Esophagus (tissue), 2 donors: ENCODE measurements at regions not wholly inside any gene's neighbourhood (a gene's known extent, or its start where the extent isn't known, plus 50 kb on each side); places are given as distances from the start of the nearest gene placed in this dataset.
"Not testable (repeated sequence)": the region's sequence is repeated elsewhere in the genome, so short reads cannot be mapped to it uniquely, and the experiment has no call there.

Experiments
- H3K27ac ChIP-seq, 2 donors: one replicate each; pipeline ENCODE4 v1.5.1; 2013; ENCODE audit warnings: low read depth in 2 of 2, mild to moderate bottlenecking in 2 of 2, inconsistent platforms in 1 of 2, low read length in 1 of 2, moderate library complexity in 1 of 2
- H3K27me3 ChIP-seq, 2 donors: one replicate each; pipeline ENCODE4 v1.6.1; 2013; ENCODE audit warnings: low read length in 2 of 2, control low read depth in 1 of 2, mild to moderate bottlenecking in 1 of 2; ENCODE audit not compliant: insufficient read depth in 2 of 2, control insufficient read depth in 1 of 2
- H3K36me3 ChIP-seq, 2 donors: one replicate each; pipeline ENCODE4 v1.6.1; 2013; ENCODE audit warnings: low read length in 1 of 2; ENCODE audit not compliant: control insufficient read depth in 2 of 2, insufficient read depth in 2 of 2
- H3K4me1 ChIP-seq, 2 donors: one replicate each; pipeline ENCODE4 v1.6.1; 2013; ENCODE audit warnings: low read length in 1 of 2; ENCODE audit not compliant: control insufficient read depth in 2 of 2, insufficient read depth in 2 of 2
- H3K4me3 ChIP-seq, 2 donors: one replicate each; pipeline ENCODE4 v1.5.1; 2013; ENCODE audit warnings: low read length in 2 of 2, mild to moderate bottlenecking in 2 of 2, low read depth in 1 of 2, moderate library complexity in 1 of 2
- H3K9me3 ChIP-seq, 2 donors: one replicate each; pipeline ENCODE4 v1.6.1; 2013; ENCODE audit warnings: mild to moderate bottlenecking in 2 of 2, low read depth in 1 of 2, low read length in 1 of 2, moderate library complexity in 1 of 2; ENCODE audit not compliant: control insufficient read depth in 2 of 2, insufficient read depth in 1 of 2
- WGBS, 2 donors: extraction: QIAGEN DNeasy Blood & Tissue Kit; methylation state at CpG; one replicate each; pipeline ENCODE4 v1.1.7; 2013; 5-methylcytosine and 5-hydroxymethylcytosine counted together
- donor health status: healthy with polysubstance abuse.
- donor health status: Bipolar disorder and iron deficiency.

DNA sequence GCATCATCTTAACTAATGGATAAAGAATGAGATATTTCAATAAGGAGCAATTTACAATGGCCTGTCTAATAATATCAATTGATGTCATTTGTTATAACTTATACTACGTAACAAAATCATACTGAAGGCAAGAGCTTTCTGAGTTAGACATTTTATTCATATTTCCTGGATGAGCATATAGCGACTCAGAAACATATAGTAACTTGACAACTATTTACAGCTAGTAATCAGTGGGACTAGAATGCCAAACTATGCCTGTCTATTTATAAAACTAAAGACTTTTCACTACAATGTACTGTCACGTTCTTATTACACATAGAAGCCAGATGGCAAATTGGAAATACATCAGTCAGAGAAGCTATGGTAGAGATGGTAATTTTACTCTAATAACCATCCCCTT is 766.2 kb upstream of the TMEFF2 start:
- WGBS, 2 donors, result 61 to 66% methylated on average over 3 of the region's 3 CpGs
- no peaks in the 10 kb centered on the region for H3K36me3 ChIP-seq
- no peaks in the 10 kb centered on the region for H3K27me3 ChIP-seq
- H3K9me3 ChIP-seq, result no peaks in the 10 kb centered on the region
- no peaks in the 10 kb centered on the region for H3K4me1 ChIP-seq
- H3K27ac ChIP-seq, result no peak overlapping the region
- no peak overlapping the region for H3K4me3 ChIP-seq

DNA sequence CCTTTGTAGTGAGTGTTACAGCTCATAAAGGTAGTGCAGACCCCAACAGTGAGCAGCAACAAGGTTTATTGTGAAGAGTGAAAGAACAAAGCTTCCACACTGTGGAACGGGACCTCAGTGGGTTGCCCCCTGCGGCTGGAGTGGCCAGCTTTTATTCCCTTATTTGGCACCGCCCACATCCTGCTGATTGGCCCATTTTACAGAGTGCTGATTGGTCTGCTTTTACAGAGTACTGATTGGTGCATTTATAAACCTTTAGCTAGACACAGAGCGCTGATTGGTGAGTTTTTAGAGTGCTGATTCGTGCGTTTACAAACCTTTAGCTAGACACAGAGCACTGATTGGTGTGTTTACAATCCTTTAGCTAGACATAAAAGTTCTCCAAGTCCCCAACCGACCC is 763.9 kb upstream of the TMEFF2 start:
- H3K4me3 ChIP-seq, H3K27me3 ChIP-seq, H3K36me3 ChIP-seq, H3K27ac ChIP-seq, H3K9me3 ChIP-seq, H3K4me1 ChIP-seq: not testable (repeated sequence)
- 85 to 87% methylated on average over 7 of the region's 7 CpGs for WGBS, 2 donors

- H3K36me3 ChIP-seq, result no peaks in the 10 kb centered on the region
- no peaks in the 10 kb centered on the region for H3K27me3 ChIP-seq
- no peak overlapping the region for H3K4me3 ChIP-seq
- no peak overlapping the region for H3K27ac ChIP-seq
- no peaks in the 10 kb centered on the region for H3K4me1 ChIP-seq
- WGBS, 2 donors, result 58 to 75% methylated on average over 5 of the region's 5 CpGs
- no peaks in the 10 kb centered on the region for H3K9me3 ChIP-seq
These were observed 762.7 kb upstream of the TMEFF2 start for GRCh38 chr2:192957425-192957824.

DNA sequence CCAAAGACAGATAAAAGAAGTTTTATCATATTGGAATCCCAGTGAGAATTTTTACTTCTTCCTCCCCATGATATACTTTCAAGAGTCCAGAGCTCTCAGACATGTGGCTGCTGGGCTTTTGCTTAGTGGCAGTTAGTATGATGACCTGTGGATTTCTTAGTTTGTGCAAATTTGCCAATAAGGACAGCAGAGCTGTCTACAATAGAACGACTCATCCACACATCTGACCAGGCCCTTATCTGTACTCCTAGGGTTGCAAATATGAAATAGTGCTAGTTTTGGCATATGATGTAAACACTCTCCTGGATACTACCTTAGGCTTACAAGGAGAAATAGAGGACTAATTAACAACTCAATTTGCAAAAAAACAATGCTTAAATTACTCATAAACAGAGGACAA is 758.4 kb upstream of the TMEFF2 start:
- Histone ChIP-seq H3K27ac (no peak overlapping the region), H3K4me3 (no peak overlapping the region), H3K27me3 (no peaks in the 10 kb centered on the region), H3K9me3 (no peaks in the 10 kb centered on the region), H3K36me3 (no peaks in the 10 kb centered on the region), H3K4me1 (no peaks in the 10 kb centered on the region)
- 77 to 81% methylated on average over 1 of the region's 1 CpG for WGBS, 2 donors

- Histone ChIP-seq H3K27ac (no peak overlapping the region), H3K36me3 (no peaks in the 10 kb centered on the region), H3K4me1 (no peaks in the 10 kb centered on the region), H3K9me3 (no peaks in the 10 kb centered on the region), H3K4me3 (no peak overlapping the region), H3K27me3 (no peaks in the 10 kb centered on the region)
- WGBS, 2 donors, result 64 to 65% methylated on average over 2 of the region's 2 CpGs
These were observed 757.5 kb upstream of the TMEFF2 start for GRCh38 chr2:192952245-192952644.

DNA sequence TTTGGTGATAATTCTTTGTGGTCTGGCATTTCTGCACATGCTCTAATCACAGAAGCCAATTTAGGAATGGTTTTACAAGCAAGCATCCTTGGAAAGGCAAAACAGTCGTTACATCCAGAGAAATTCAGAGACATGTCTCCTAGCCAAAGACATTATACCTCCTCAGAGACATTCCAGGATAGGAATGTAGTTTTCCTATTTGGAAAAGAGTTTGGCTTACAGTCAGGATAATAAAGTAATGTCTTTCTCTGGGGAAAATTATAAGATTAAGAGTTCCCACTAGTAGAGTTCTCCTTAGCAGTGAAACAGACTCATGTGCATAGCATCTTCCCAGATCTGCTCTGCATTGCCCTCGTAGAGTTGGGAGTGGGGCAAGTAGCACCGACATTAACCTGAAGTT is 753.6 kb upstream of the TMEFF2 start:
- Histone ChIP-seq H3K9me3 (no peaks in the 10 kb centered on the region), H3K27ac (no peak overlapping the region), H3K36me3 (no peaks in the 10 kb centered on the region), H3K4me3 (no peak overlapping the region), H3K4me1 (no peaks in the 10 kb centered on the region), H3K27me3 (no peaks in the 10 kb centered on the region)
- 61 to 62% methylated on average over 3 of the region's 3 CpGs for WGBS, 2 donors

DNA sequence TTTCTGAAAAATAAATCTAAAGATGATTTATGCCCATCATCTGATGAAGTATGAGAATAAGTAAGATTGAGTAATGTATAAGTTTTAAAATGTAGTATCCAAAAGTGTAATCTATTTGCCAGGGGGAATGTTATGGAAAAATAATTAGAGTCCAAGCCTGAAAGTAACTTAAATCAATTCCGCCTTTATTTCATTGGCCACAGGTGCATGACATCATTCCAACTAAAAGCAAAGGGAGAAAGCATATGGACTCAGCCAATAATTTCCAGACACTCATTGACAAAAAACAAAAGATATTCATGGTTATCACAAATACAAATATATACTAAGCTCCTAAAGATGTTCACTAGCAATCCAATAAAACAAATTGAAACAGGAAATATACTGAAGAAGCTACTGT is 752.6 kb upstream of the TMEFF2 start:
- Histone ChIP-seq H3K27me3 (no peaks in the 10 kb centered on the region), H3K36me3 (no peaks in the 10 kb centered on the region), H3K27ac (no peak overlapping the region), H3K9me3 (no peaks in the 10 kb centered on the region), H3K4me1 (no peaks in the 10 kb centered on the region), H3K4me3 (no peak overlapping the region)
- 96 to 97% methylated on average over 1 of the region's 1 CpG for WGBS, 2 donors

GRCh38 chr2:192940767-192941166 is 746.0 kb upstream of the TMEFF2 start:
- Histone ChIP-seq H3K27ac (no peak overlapping the region), H3K27me3 (no peaks in the 10 kb centered on the region), H3K36me3 (no peaks in the 10 kb centered on the region), H3K4me3 (no peak overlapping the region), H3K4me1 (no peaks in the 10 kb centered on the region), H3K9me3 (no peaks in the 10 kb centered on the region)
- 88 to 89% methylated on average over 1 of the region's 1 CpG for WGBS, 2 donors

GRCh38 chr2:192932376-192932775 is 737.6 kb upstream of the TMEFF2 start:
- no peaks in the 10 kb centered on the region for H3K27me3 ChIP-seq
- no peak overlapping the region for H3K4me3 ChIP-seq
- no peaks in the 10 kb centered on the region for H3K36me3 ChIP-seq
- H3K9me3 ChIP-seq, result no peaks in the 10 kb centered on the region
- no peaks in the 10 kb centered on the region for H3K4me1 ChIP-seq
- 8 to 31% methylated on average over 1 of the region's 1 CpG for WGBS, 2 donors
- no peak overlapping the region for H3K27ac ChIP-seq

- not testable (repeated sequence) for H3K27me3 ChIP-seq, H3K36me3 ChIP-seq, H3K4me1 ChIP-seq, H3K9me3 ChIP-seq, H3K4me3 ChIP-seq, H3K27ac ChIP-seq
- WGBS, 2 donors, result 90 to 94% methylated on average over 4 of the region's 4 CpGs
These were observed 726.9 kb upstream of the TMEFF2 start for GRCh38 chr2:192921631-192922030.
